SKM-1 (cell line): ENCODE measurements at regions not wholly inside any gene's neighbourhood (a gene's known extent, or its start where the extent isn't known, plus 50 kb on each side); places are given as distances from the start of the nearest gene placed in this dataset.

Experiments used
- DNase-seq: peaks from one replicate; lab custom pipeline; 2025; ENCODE audit not compliant: unreplicated experiment; lab: John Stamatoyannopoulos, UW

GRCh38 chr6:54057058-54057457 is 54.2 kb upstream of the MLIP start:
- DNase-seq: no peak

DNA sequence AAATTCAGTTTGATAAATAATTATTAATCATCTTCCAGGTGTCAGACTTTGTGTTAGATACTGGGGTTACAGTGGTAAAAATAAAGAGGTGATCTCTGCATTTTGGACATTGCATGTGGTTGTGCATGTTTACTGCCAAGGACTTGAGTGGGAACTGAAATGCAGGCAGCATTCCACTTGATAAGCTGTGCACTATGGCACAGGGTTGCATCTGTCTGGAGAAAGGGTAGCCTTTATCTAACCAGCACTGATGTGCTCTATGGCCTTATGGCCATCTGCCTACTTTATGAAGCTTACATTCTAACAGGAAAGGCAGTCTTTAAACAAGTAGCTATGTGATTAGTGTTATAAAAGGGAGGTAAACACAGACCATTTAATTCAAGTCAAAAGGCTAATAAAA is 53.0 kb upstream of the MLIP start:
- no peak for DNase-seq

DNA sequence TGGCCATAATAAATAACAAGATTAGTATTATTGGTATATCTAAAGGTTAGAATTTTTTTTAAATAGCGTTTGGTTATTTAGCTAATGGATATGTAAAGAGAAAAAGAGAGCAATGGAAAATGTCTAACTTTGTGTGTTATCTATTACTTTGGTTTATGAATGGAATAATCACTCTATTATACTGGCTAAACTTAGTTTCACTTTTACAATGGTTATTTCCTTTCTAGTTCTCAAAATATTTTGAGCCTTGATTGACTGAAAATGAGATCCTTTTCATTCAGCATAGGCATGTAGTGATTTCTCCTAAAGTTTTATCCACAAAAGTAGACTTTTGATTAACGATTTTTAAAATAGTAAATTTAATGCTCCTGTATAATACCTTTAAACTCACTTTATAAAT is 51.6 kb upstream of the MLIP start:
- DNase-seq: no peak

DNA sequence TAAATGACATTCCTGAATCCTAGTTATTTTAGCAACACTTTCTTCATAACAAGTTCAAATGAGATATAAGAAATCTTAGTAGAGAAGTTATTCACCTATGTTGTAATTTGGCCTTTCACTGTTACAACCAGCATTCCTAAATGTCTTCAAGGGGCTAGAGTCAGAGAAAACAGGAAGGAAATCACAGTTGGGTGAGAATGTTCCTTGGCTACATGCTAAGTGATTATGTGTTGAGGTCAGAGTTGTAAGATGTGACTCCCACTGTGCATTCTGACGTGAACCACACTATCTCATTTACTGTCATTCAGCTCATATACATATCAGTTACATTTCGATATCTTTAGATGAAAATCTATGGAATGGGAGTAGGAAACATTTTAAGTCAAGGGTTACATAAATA is 51.0 kb upstream of the MLIP start:
- no peak for DNase-seq
